Glutamatergic neuron (in vitro differentiated cells): ENCODE measurements at regions not wholly inside any gene's neighbourhood (a gene's known extent, or its start where the extent isn't known, plus 50 kb on each side); places are given as distances from the start of the nearest gene placed in this dataset.

ENCODE experiments used
- DNase-seq: peaks from one replicate; pipeline ENCODE4 v3.0.0; 2022
- H3K27ac Mint-ChIP-seq: one replicate; pipeline ENCODE4 v1.8.0; 2020; ENCODE audit warnings: mild to moderate bottlenecking, mixed read lengths, inconsistent platforms; ENCODE audit not compliant: unreplicated experiment
- H3K27me3 Mint-ChIP-seq: one replicate; pipeline ENCODE4 v1.8.0; 2020; ENCODE audit warnings: mild to moderate bottlenecking, moderate library complexity, mixed read lengths, inconsistent platforms; ENCODE audit not compliant: unreplicated experiment
- H3K36me3 Mint-ChIP-seq: one replicate; pipeline ENCODE4 v1.8.0; 2020; ENCODE audit warnings: mild to moderate bottlenecking, mixed read lengths, inconsistent platforms; ENCODE audit not compliant: unreplicated experiment
- H3K4me1 Mint-ChIP-seq: one replicate; pipeline ENCODE4 v1.8.0; 2020; ENCODE audit warnings: mild to moderate bottlenecking, low read depth, mixed read lengths, inconsistent platforms; ENCODE audit not compliant: unreplicated experiment
- H3K4me3 Mint-ChIP-seq: one replicate; pipeline ENCODE4 v1.8.0; 2020; ENCODE audit warnings: mild to moderate bottlenecking, mixed read lengths, inconsistent platforms; ENCODE audit not compliant: unreplicated experiment
- H3K9me3 Mint-ChIP-seq: one replicate; pipeline ENCODE4 v1.8.0; 2020; ENCODE audit warnings: mild to moderate bottlenecking, moderate library complexity, mixed read lengths, inconsistent platforms; ENCODE audit not compliant: unreplicated experiment
- CTCF ChIP-seq: fragments of 200-600 bp; sonication (generic); IDR thresholded peaks from one replicate; pipeline ENCODE4 v1.5.0; 2021; ENCODE audit not compliant: partially characterized antibody, unreplicated experiment

GRCh38 chr2:188675391-188676009 lies 298.7 kb upstream of the COL3A1 start:
- no peaks in the 10 kb centered on the region for H3K4me1 Mint-ChIP-seq
- H3K36me3 Mint-ChIP-seq: no peaks in the 10 kb centered on the region
- no peak for TF ChIP-seq CTCF
- H3K4me3 Mint-ChIP-seq: no peak overlapping the region
- DNase-seq: no peak
- H3K27ac Mint-ChIP-seq: no peak overlapping the region
- H3K27me3 Mint-ChIP-seq: no peaks in the 10 kb centered on the region
- H3K9me3 Mint-ChIP-seq: no peaks in the 10 kb centered on the region

- Mint-ChIP-seq H3K4me1 (no peaks in the 10 kb centered on the region), H3K36me3 (no peaks in the 10 kb centered on the region), H3K27ac (no peak overlapping the region), H3K27me3 (no peaks in the 10 kb centered on the region), H3K4me3 (no peak overlapping the region), H3K9me3 (no peaks in the 10 kb centered on the region)
- no peak for DNase-seq
- TF ChIP-seq CTCF: no peak
Observed at GRCh38 chr2:188676010-188676400, 298.2 kb upstream of the COL3A1 start.

- H3K36me3 Mint-ChIP-seq: no peaks in the 10 kb centered on the region
- DNase-seq: no peak
- no peaks in the 10 kb centered on the region for H3K4me1 Mint-ChIP-seq
- no peaks in the 10 kb centered on the region for H3K27me3 Mint-ChIP-seq
- no peak overlapping the region for H3K4me3 Mint-ChIP-seq
- no peak overlapping the region for H3K27ac Mint-ChIP-seq
- no peaks in the 10 kb centered on the region for H3K9me3 Mint-ChIP-seq
- TF ChIP-seq CTCF: no peak
Observed at GRCh38 chr2:188677142-188677541, 297.0 kb upstream of the COL3A1 start.

- Mint-ChIP-seq H3K27me3 (no peaks in the 10 kb centered on the region), H3K27ac (no peak overlapping the region), H3K9me3 (no peaks in the 10 kb centered on the region), H3K4me3 (no peak overlapping the region), H3K4me1 (no peaks in the 10 kb centered on the region), H3K36me3 (no peaks in the 10 kb centered on the region)
- DNase-seq: no peak
- no peak for TF ChIP-seq CTCF
Observed at GRCh38 chr2:188678882-188679281, 295.3 kb upstream of the COL3A1 start.

GRCh38 chr2:188682838-188683237 lies 291.3 kb upstream of the COL3A1 start:
- Mint-ChIP-seq H3K9me3 (no peaks in the 10 kb centered on the region), H3K36me3 (no peaks in the 10 kb centered on the region), H3K27me3 (no peaks in the 10 kb centered on the region), H3K4me1 (peaks cover 4% of the 10 kb centered on the region), H3K4me3 (no peak overlapping the region), H3K27ac (no peak overlapping the region)
- no peak for TF ChIP-seq CTCF
- no peak for DNase-seq
